ENCODE measurements at regions not wholly inside any gene's neighbourhood (a gene's known extent, or its start where the extent isn't known, plus 50 kb on each side); places are given as distances from the start of the nearest gene placed in this dataset.

DNA sequence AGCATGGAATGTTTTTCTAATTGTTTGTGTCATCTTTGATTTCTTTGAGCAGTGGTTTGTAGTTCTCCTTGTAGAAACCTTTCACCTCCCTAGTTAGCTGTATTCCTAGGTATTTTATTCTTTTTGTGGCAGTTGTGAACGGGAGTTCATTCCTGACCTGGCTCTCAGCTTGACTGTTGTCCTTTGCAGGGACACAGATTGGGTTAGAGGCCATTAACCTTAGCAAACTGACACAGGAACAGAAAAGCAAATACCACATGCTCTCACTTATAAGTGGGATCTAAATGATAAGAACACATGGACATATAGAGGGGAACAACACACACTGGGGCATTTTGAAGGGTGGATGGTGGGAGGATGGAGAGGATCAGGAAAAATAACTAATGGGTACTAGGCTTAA, 52.2 kb upstream of the RORA start:
- no peak overlapping the region for H3K4me3 ChIP-seq (ENCODE audit: low read length)
- TF ChIP-seq, protein P1, sequence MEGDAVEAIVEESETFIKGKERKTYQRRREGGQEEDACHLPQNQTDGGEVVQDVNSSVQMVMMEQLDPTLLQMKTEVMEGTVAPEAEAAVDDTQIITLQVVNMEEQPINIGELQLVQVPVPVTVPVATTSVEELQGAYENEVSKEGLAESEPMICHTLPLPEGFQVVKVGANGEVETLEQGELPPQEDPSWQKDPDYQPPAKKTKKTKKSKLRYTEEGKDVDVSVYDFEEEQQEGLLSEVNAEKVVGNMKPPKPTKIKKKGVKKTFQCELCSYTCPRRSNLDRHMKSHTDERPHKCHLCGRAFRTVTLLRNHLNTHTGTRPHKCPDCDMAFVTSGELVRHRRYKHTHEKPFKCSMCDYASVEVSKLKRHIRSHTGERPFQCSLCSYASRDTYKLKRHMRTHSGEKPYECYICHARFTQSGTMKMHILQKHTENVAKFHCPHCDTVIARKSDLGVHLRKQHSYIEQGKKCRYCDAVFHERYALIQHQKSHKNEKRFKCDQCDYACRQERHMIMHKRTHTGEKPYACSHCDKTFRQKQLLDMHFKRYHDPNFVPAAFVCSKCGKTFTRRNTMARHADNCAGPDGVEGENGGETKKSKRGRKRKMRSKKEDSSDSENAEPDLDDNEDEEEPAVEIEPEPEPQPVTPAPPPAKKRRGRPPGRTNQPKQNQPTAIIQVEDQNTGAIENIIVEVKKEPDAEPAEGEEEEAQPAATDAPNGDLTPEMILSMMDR (IDR thresholded peaks at IDR 0.05; ENCODE audit: insufficient read depth, low read depth, low read length, missing control alignments) = no peak
- no peak for DNase-seq (ENCODE audit: low read depth)

Data from epithelial cell of esophagus (primary cell).